Smooth muscle cell (in vitro differentiated cells): ENCODE measurements at regions not wholly inside any gene's neighbourhood (a gene's known extent, or its start where the extent isn't known, plus 50 kb on each side); places are given as distances from the start of the nearest gene placed in this dataset.

Experiments used
- DNase-seq: peaks from one replicate; lab custom pipeline; 2025; ENCODE audit not compliant: unreplicated experiment; lab: John Stamatoyannopoulos, UW
- H2AFZ ChIP-seq: fragments of 200-600 bp; sonication (generic); 2 replicates; pipeline ENCODE4 v1.6.0; 2016; ENCODE audit warnings: antibody characterized with exemption, low read depth, mild to moderate bottlenecking
- H3F3A ChIP-seq: fragments of 200-600 bp; sonication (generic); 2 replicates; pipeline ENCODE4 v1.6.0; 2017; ENCODE audit warnings: antibody characterized with exemption, low read depth
- H3K27ac ChIP-seq: fragments of 200-600 bp; sonication (generic); 2 replicates; pipeline ENCODE4 v1.5.1; 2016; ENCODE audit warnings: low read depth, mild to moderate bottlenecking
- H3K27me3 ChIP-seq: fragments of 200-600 bp; sonication (generic); 2 replicates; pipeline ENCODE4 v1.6.1; 2016; ENCODE audit warnings: low read depth, mild to moderate bottlenecking
- H3K36me3 ChIP-seq: fragments of 200-600 bp; sonication (generic); 2 replicates; pipeline ENCODE4 v1.5.1; 2016; ENCODE audit warnings: low read depth
- H3K4me1 ChIP-seq: fragments of 200-600 bp; sonication (generic); 2 replicates; pipeline ENCODE4 v1.5.1; 2016; ENCODE audit warnings: low read depth
- H3K4me2 ChIP-seq: fragments of 200-600 bp; sonication (generic); 2 replicates; pipeline ENCODE4 v1.6.0; 2016; ENCODE audit warnings: mild to moderate bottlenecking
- H3K4me3 ChIP-seq: fragments of 200-600 bp; sonication (generic); 2 replicates; pipeline ENCODE4 v1.5.1; 2016; ENCODE audit warnings: mild to moderate bottlenecking
- H3K79me2 ChIP-seq: fragments of 200-600 bp; sonication (generic); 2 replicates; pipeline ENCODE4 v1.6.0; 2016; ENCODE audit warnings: low read depth, mild to moderate bottlenecking
- H3K9ac ChIP-seq: fragments of 200-600 bp; sonication (generic); 2 replicates; pipeline ENCODE4 v1.6.0; 2016; ENCODE audit warnings: low read depth
- H3K9me3 ChIP-seq: fragments of 200-600 bp; sonication (generic); replicated peaks from 2 replicates; pipeline ENCODE4 v1.5.1; 2016; ENCODE audit warnings: low read depth
- H4K20me1 ChIP-seq: fragments of 200-600 bp; sonication (generic); 2 replicates; pipeline ENCODE4 v1.6.0; 2016; ENCODE audit warnings: low read depth
- WGBS: methylation state at CpG from one replicate; pipeline ENCODE4 v1.1.7; 2016; ENCODE audit warnings: low lambda C conversion rate; 5-methylcytosine and 5-hydroxymethylcytosine counted together
- TF ChIP-seq, protein P1 (sequence below): fragments of 200-600 bp; sonication (generic); IDR thresholded peaks from 2 replicates; pipeline ENCODE4 v1.5.1; 2017; ENCODE audit warnings: borderline replicate concordance, mild to moderate bottlenecking, antibody characterized with exemption; ENCODE audit not compliant: insufficient read depth, poor library complexity, severe bottlenecking

- 79% methylated on average over 9 of the region's 9 CpGs for WGBS
- Histone ChIP-seq H3K9ac (no peak overlapping the region), H3K9me3 (peaks cover 13% of the 10 kb centered on the region), H3K4me2 (no peak overlapping the region), H3K27ac (no peak overlapping the region), H4K20me1 (no peaks in the 10 kb centered on the region), H3K4me3 (no peak overlapping the region), H2AFZ (no peak overlapping the region), H3K79me2 (no peaks in the 10 kb centered on the region), H3K36me3 (no peaks in the 10 kb centered on the region), H3K4me1 (no peaks in the 10 kb centered on the region), H3K27me3 (no peaks in the 10 kb centered on the region), H3F3A (no peaks in the 10 kb centered on the region)
- TF ChIP-seq, protein P1, sequence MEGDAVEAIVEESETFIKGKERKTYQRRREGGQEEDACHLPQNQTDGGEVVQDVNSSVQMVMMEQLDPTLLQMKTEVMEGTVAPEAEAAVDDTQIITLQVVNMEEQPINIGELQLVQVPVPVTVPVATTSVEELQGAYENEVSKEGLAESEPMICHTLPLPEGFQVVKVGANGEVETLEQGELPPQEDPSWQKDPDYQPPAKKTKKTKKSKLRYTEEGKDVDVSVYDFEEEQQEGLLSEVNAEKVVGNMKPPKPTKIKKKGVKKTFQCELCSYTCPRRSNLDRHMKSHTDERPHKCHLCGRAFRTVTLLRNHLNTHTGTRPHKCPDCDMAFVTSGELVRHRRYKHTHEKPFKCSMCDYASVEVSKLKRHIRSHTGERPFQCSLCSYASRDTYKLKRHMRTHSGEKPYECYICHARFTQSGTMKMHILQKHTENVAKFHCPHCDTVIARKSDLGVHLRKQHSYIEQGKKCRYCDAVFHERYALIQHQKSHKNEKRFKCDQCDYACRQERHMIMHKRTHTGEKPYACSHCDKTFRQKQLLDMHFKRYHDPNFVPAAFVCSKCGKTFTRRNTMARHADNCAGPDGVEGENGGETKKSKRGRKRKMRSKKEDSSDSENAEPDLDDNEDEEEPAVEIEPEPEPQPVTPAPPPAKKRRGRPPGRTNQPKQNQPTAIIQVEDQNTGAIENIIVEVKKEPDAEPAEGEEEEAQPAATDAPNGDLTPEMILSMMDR: no peak
- DNase-seq: no peak
Observed at GRCh38 chr19:56894626-56895025, 54.1 kb upstream of the PEG3 start.

DNA sequence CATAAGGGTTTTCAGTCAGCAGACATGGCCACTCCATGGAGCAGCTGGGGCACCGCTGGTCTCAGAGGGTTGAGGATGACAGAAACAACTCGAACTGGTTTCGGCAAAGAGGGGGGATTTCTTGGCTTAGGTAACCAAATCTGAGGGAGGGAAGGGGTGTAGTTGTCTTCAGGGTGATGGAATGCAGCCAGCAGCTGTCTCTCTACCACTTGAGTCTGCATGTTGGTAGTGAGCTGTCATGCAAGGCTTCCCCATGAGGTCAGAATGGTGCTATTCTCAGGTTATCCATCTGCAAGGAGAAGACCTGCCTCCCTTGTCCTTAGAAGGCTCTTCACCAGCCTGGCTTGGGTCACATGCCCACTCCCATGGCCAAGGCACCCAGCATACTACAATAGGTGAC is 55.6 kb upstream of the PEG3 start:
- WGBS: 81% methylated on average over 3 of the region's 3 CpGs
- no peak overlapping the region for H3K27ac ChIP-seq
- H3K36me3 ChIP-seq: no peaks in the 10 kb centered on the region
- no peak overlapping the region for H3K4me3 ChIP-seq
- H3K27me3 ChIP-seq: no peaks in the 10 kb centered on the region
- no peaks in the 10 kb centered on the region for H4K20me1 ChIP-seq
- no peaks in the 10 kb centered on the region for H3F3A ChIP-seq
- no peak overlapping the region for H3K4me2 ChIP-seq
- TF ChIP-seq, protein P1: no peak
- no peak for DNase-seq
- no peak overlapping the region for H3K9ac ChIP-seq
- no peaks in the 10 kb centered on the region for H3K4me1 ChIP-seq
- peaks cover 13% of the 10 kb centered on the region for H3K9me3 ChIP-seq
- H2AFZ ChIP-seq: no peak overlapping the region
- no peaks in the 10 kb centered on the region for H3K79me2 ChIP-seq

DNA sequence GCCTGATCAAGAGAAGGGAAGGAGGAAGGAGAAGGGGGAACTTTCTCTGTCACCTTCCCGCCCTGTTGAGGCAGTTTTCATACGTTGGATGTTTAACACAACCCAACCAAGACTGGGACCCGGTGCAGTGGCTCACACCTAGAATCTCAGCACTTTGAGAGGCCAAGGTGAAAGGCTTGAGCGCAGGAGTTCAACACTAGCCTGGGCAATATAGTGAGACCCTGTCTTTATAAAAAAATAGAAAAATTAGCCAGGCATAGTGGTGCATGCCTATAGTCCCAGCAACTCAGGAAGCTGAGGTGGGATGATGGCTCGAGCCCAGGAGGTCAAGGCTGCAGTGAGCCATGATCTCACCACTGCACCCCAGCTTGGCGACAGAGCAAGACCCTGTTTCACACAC is 59.4 kb upstream of the PEG3 start:
- TF ChIP-seq, protein P1: no peak
- Histone ChIP-seq H3K4me1 (no peaks in the 10 kb centered on the region), H3K9me3 (peaks cover 3% of the 10 kb centered on the region), H3K4me3 (no peak overlapping the region), H3K9ac (no peak overlapping the region), H3F3A (no peaks in the 10 kb centered on the region), H3K36me3 (no peaks in the 10 kb centered on the region), H3K27ac (no peak overlapping the region), H2AFZ (no peak overlapping the region), H4K20me1 (no peaks in the 10 kb centered on the region), H3K79me2 (no peaks in the 10 kb centered on the region), H3K4me2 (no peak overlapping the region), H3K27me3 (no peaks in the 10 kb centered on the region)
- 58% methylated on average over 6 of the region's 6 CpGs for WGBS
- DNase-seq: no peak

GRCh38 chr19:56900573-56901097 is 60.1 kb upstream of the PEG3 start:
- peaks cover 3% of the 10 kb centered on the region for H3K9me3 ChIP-seq

More at GRCh38 chr19:56900573-56901097, 60.1 kb upstream of the PEG3 start:
- Histone ChIP-seq H3K79me2 (no peaks in the 10 kb centered on the region), H3K36me3 (no peaks in the 10 kb centered on the region), H4K20me1 (no peaks in the 10 kb centered on the region), H3K4me1 (no peaks in the 10 kb centered on the region), H3K27ac (no peak overlapping the region), H3K27me3 (no peaks in the 10 kb centered on the region), H3F3A (no peaks in the 10 kb centered on the region), H3K4me3 (no peak overlapping the region), H2AFZ (no peak overlapping the region), H3K9ac (no peak overlapping the region), H3K4me2 (no peak overlapping the region)
- 86% methylated on average over 12 of the region's 12 CpGs for WGBS
- no peak for DNase-seq
- TF ChIP-seq, protein P1: no peak
